K562 (cell line): ENCODE measurements at regions not wholly inside any gene's neighbourhood (a gene's known extent, or its start where the extent isn't known, plus 50 kb on each side); places are given as distances from the start of the nearest gene placed in this dataset.

Experiments
- HDAC2 ChIP-seq: fragments of 450-650 bp; IDR thresholded peaks from 2 replicates; pipeline ENCODE4 v1.6.1; 2016; ENCODE audit warnings: mild to moderate bottlenecking
- HNRNPUL1 ChIP-seq: fragments of 200-400 bp; formaldehyde crosslinking; IDR thresholded peaks from 2 replicates; pipeline ENCODE4 v1.6.1; 2017; ENCODE audit warnings: low read length
- HOXB6 ChIP-seq: fragments of 250-450 bp; sonication (Bioruptor Pico); IDR thresholded peaks from 2 replicates; pipeline ENCODE4 v1.5.1; 2022; ENCODE audit warnings: mild to moderate bottlenecking, borderline replicate concordance
- NFIC ChIP-seq: fragments of 450-650 bp; IDR thresholded peaks from 2 replicates; pipeline ENCODE4 v1.6.1; 2017; ENCODE audit warnings: mild to moderate bottlenecking, inconsistent platforms
- POLR2A ChIP-seq: fragments of 450-650 bp; conservative IDR thresholded peaks from 2 replicates; pipeline ENCODE4 v1.6.1; 2016
- TSC22D4 ChIP-seq: fragments of 450-650 bp; IDR thresholded peaks from 2 replicates; pipeline ENCODE4 v1.6.1; 2016; ENCODE audit warnings: missing genetic modification characterization, missing biosample characterization, control low read depth
- ZFP30 ChIP-seq: fragments of 250-450 bp; sonication (Bioruptor Pico); IDR thresholded peaks from 2 replicates; pipeline ENCODE4 v1.8.0; 2022; ENCODE audit warnings: moderate library complexity, mild to moderate bottlenecking, inconsistent platforms, borderline replicate concordance
- ZNF263 ChIP-seq: sonication (generic); formaldehyde crosslinking; IDR thresholded peaks from 2 replicates; pipeline ENCODE4 v1.8.0; 2022; ENCODE audit warnings: mild to moderate bottlenecking, missing genetic modification reagents, borderline replicate concordance
- ZNF274 ChIP-seq: IDR thresholded peaks from 2 replicates; pipeline ENCODE4 v1.6.1; 2011; ENCODE audit warnings: low read depth, mild to moderate bottlenecking, low read length, moderate library complexity, borderline replicate concordance
- ZNF431 ChIP-seq: sonication (generic); formaldehyde crosslinking; IDR thresholded peaks from 2 replicates; pipeline ENCODE4 v1.8.0; 2022; ENCODE audit warnings: mild to moderate bottlenecking, missing genetic modification reagents
- ZNF444 ChIP-seq: fragments of 250-450 bp; sonication (Bioruptor Pico); IDR thresholded peaks from 2 replicates; pipeline ENCODE4 v1.4.0; 2020; ENCODE audit warnings: mild to moderate bottlenecking, moderate library complexity
- ZNF639 ChIP-seq, 2 experiments: fragments of 200-800 bp in 1 of 2; sonication (Bioruptor generic) in 1 of 2; sonication (generic) in 1 of 2; formaldehyde crosslinking in 1 of 2; IDR thresholded peaks in 1 of 2; conservative IDR thresholded peaks in 1 of 2; 2 replicates each; pipeline versions ENCODE4 v1.5.0 to v1.6.1; 2016 to 2020; ENCODE audit warnings: missing compliant biosample characterization in 1 of 2, missing genetic modification characterization in 1 of 2, missing genetic modification reagents in 1 of 2
- ZNF707 ChIP-seq: fragments of 250-450 bp; sonication (Bioruptor Pico); conservative IDR thresholded peaks from 2 replicates; pipeline ENCODE4 v1.8.0; 2022; ENCODE audit warnings: inconsistent platforms, mild to moderate bottlenecking, moderate library complexity
- ZNF778 ChIP-seq: fragments of 450-650 bp; formaldehyde crosslinking; IDR thresholded peaks from 2 replicates; pipeline ENCODE4 v1.4.0; 2020; ENCODE audit warnings: mild to moderate bottlenecking, moderate library complexity
- TF ChIP-seq, protein P1 (sequence below): sonication (generic); formaldehyde crosslinking; IDR thresholded peaks from 2 replicates; pipeline ENCODE4 v1.8.1; 2023; ENCODE audit warnings: missing genetic modification reagents, mild to moderate bottlenecking, borderline replicate concordance
- TF ChIP-seq, protein P2 (sequence below): fragments of 250-450 bp; sonication (Bioruptor Pico); IDR thresholded peaks from 2 replicates; pipeline ENCODE4 v1.5.0; 2021
- TF ChIP-seq, protein P3 (sequence below): fragments of 250-450 bp; sonication (Bioruptor Pico); IDR thresholded peaks from 2 replicates; pipeline ENCODE4 v1.8.0; 2021; ENCODE audit warnings: moderate library complexity, mild to moderate bottlenecking, inconsistent platforms
- TF ChIP-seq, protein P4 (sequence below): sonication (generic); formaldehyde crosslinking; IDR thresholded peaks from 2 replicates; pipeline ENCODE4 v1.8.0; 2022; ENCODE audit warnings: missing genetic modification reagents, mild to moderate bottlenecking, moderate library complexity, borderline replicate concordance

- TF ChIP-seq, protein P1, sequence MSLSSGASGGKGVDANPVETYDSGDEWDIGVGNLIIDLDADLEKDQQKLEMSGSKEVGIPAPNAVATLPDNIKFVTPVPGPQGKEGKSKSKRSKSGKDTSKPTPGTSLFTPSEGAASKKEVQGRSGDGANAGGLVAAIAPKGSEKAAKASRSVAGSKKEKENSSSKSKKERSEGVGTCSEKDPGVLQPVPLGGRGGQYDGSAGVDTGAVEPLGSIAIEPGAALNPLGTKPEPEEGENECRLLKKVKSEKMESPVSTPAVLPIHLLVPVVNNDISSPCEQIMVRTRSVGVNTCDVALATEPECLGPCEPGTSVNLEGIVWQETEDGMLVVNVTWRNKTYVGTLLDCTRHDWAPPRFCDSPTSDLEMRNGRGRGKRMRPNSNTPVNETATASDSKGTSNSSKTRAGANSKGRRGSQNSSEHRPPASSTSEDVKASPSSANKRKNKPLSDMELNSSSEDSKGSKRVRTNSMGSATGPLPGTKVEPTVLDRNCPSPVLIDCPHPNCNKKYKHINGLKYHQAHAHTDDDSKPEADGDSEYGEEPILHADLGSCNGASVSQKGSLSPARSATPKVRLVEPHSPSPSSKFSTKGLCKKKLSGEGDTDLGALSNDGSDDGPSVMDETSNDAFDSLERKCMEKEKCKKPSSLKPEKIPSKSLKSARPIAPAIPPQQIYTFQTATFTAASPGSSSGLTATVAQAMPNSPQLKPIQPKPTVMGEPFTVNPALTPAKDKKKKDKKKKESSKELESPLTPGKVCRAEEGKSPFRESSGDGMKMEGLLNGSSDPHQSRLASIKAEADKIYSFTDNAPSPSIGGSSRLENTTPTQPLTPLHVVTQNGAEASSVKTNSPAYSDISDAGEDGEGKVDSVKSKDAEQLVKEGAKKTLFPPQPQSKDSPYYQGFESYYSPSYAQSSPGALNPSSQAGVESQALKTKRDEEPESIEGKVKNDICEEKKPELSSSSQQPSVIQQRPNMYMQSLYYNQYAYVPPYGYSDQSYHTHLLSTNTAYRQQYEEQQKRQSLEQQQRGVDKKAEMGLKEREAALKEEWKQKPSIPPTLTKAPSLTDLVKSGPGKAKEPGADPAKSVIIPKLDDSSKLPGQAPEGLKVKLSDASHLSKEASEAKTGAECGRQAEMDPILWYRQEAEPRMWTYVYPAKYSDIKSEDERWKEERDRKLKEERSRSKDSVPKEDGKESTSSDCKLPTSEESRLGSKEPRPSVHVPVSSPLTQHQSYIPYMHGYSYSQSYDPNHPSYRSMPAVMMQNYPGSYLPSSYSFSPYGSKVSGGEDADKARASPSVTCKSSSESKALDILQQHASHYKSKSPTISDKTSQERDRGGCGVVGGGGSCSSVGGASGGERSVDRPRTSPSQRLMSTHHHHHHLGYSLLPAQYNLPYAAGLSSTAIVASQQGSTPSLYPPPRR (CRISPR knock-in tag) = no peak
- TF ChIP-seq POLR2A (no peak), HOXB6 (no peak), ZNF274 (no peak), ZFP30 (CRISPR knock-in tag) (no peak), ZNF431 (no peak), HDAC2 (no peak), ZNF778 (no peak), NFIC (peak; percentile 44; the same call in 1 of the 2 replicates), ZNF444 (CRISPR knock-in tag) (no peak), HNRNPUL1 (no peak), ZNF707 (no peak), TSC22D4 (tag) (no peak), ZNF639 (CRISPR knock-in tag; conservative IDR thresholded peaks at IDR 0.05 in 1 of 2, IDR thresholded peaks at IDR 0.05 in 1 of 2) (0 out of 4 replicates have a peak, but pooled peaks of 1 of the 2 experiments have one; percentile 38), ZNF263 (CRISPR knock-in tag) (no peak)
- TF ChIP-seq, protein P2, sequence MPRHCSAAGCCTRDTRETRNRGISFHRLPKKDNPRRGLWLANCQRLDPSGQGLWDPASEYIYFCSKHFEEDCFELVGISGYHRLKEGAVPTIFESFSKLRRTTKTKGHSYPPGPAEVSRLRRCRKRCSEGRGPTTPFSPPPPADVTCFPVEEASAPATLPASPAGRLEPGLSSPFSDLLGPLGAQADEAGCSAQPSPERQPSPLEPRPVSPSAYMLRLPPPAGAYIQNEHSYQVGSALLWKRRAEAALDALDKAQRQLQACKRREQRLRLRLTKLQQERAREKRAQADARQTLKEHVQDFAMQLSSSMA (CRISPR knock-in tag) = no peak
- TF ChIP-seq, protein P3, sequence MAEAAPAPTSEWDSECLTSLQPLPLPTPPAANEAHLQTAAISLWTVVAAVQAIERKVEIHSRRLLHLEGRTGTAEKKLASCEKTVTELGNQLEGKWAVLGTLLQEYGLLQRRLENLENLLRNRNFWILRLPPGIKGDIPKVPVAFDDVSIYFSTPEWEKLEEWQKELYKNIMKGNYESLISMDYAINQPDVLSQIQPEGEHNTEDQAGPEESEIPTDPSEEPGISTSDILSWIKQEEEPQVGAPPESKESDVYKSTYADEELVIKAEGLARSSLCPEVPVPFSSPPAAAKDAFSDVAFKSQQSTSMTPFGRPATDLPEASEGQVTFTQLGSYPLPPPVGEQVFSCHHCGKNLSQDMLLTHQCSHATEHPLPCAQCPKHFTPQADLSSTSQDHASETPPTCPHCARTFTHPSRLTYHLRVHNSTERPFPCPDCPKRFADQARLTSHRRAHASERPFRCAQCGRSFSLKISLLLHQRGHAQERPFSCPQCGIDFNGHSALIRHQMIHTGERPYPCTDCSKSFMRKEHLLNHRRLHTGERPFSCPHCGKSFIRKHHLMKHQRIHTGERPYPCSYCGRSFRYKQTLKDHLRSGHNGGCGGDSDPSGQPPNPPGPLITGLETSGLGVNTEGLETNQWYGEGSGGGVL = no peak
- TF ChIP-seq, protein P4, sequence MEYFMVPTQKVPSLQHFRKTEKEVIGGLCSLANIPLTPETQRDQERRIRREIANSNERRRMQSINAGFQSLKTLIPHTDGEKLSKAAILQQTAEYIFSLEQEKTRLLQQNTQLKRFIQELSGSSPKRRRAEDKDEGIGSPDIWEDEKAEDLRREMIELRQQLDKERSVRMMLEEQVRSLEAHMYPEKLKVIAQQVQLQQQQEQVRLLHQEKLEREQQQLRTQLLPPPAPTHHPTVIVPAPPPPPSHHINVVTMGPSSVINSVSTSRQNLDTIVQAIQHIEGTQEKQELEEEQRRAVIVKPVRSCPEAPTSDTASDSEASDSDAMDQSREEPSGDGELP (CRISPR knock-in tag) = no peak
Observed at GRCh38 chr1:147379889-147380288, 137.4 kb downstream of the CHD1L start (continued).
